Esophagus squamous epithelium (tissue), 5 donors: ENCODE measurements at regions not wholly inside any gene's neighbourhood (a gene's known extent, or its start where the extent isn't known, plus 50 kb on each side); places are given as distances from the start of the nearest gene placed in this dataset.

Experiments used
- DNase-seq: peaks from one replicate; lab custom pipeline; 2025; lab: John Stamatoyannopoulos, UW
- H3K27ac ChIP-seq, 4 donors: fragments of 200-600 bp; sonication (generic); one replicate each; pipeline ENCODE4 v1.5.1; 2016 to 2019; ENCODE audit warnings: mild to moderate bottlenecking in 1 of 4
- H3K27me3 ChIP-seq, 4 donors: fragments of 200-600 bp; sonication (generic); 1 replicate in 3 of 4; 2 replicates in 1 of 4; pipeline versions ENCODE4 v1.5.1 to v1.6.0; 2017 to 2021; ENCODE audit warnings: antibody characterized with exemption in 1 of 4
- H3K36me3 ChIP-seq, 3 donors: fragments of 200-600 bp; sonication (generic); one replicate each; pipeline ENCODE4 v1.5.1; 2016 to 2019
- H3K4me1 ChIP-seq, 3 donors: fragments of 200-600 bp; sonication (generic); one replicate each; pipeline ENCODE4 v1.5.1; 2017 to 2019
- H3K4me3 ChIP-seq, 4 donors: fragments of 200-600 bp; sonication (generic); 1 replicate in 3 of 4; 2 replicates in 1 of 4; pipeline ENCODE4 v1.5.1; 2016 to 2019; ENCODE audit warnings: mild to moderate bottlenecking in 2 of 4, moderate library complexity in 1 of 4
- H3K9me3 ChIP-seq, 3 donors: fragments of 200-600 bp; sonication (generic); one replicate each; pipeline ENCODE4 v1.5.1; 2016 to 2019
- CTCF ChIP-seq, 6 experiments: fragments of 450-650 bp in 4 of 6; fragments of 200-600 bp in 2 of 6; sonication (generic) in 2 of 6; IDR thresholded peaks; one replicate each; pipeline ENCODE4 v1.5.1; 2016 to 2019; ENCODE audit warnings: antibody characterized with exemption in 6 of 6, mild to moderate bottlenecking in 4 of 6, moderate library complexity in 4 of 6
- POLR2A ChIP-seq, 4 donors: fragments of 450-650 bp; IDR thresholded peaks; one replicate each; pipeline ENCODE4 v1.6.1; 2017; ENCODE audit warnings: antibody characterized with exemption in 4 of 4, mild to moderate bottlenecking in 4 of 4, moderate library complexity in 3 of 4
- WGBS, 2 donors: methylation state at CpG; one replicate each; pipeline ENCODE4 v1.1.5; 2018; 5-methylcytosine and 5-hydroxymethylcytosine counted together
- intact Hi-C: fragments of 100-400 bp; cut with DNase I; formaldehyde crosslinking; loops from one replicate; pipeline ENCODE4 v1.15.0; 2022
- donor health status: DM: yes; HTN: yes; CAD: no.

- no peaks in the 10 kb centered on the region for H3K4me1 ChIP-seq
- H3K4me3 ChIP-seq: no peak overlapping the region
- no peak for DNase-seq
- 70% methylated on average over 6 of the region's 6 CpGs for WGBS, 2 donors
- H3K9me3 ChIP-seq: no peaks in the 10 kb centered on the region
- TF ChIP-seq POLR2A (IDR thresholded peaks at IDR 0.05) (no peak), CTCF (IDR thresholded peaks at IDR 0.05) (no peak)
- intact Hi-C loops: no loop called here
- H3K36me3 ChIP-seq: no peaks in the 10 kb centered on the region
- no peak overlapping the region for H3K27ac ChIP-seq
- H3K27me3 ChIP-seq: no peaks in the 10 kb centered on the region
These were observed 105.1 kb upstream of the SCOC start for GRCh38 chr4:140268186-140268841.

GRCh38 chr4:140267576-140267975 is 105.9 kb upstream of the SCOC start:
- 69 to 82% methylated on average over 3 to 9 of the region's 14 CpGs for WGBS, 2 donors

DNA sequence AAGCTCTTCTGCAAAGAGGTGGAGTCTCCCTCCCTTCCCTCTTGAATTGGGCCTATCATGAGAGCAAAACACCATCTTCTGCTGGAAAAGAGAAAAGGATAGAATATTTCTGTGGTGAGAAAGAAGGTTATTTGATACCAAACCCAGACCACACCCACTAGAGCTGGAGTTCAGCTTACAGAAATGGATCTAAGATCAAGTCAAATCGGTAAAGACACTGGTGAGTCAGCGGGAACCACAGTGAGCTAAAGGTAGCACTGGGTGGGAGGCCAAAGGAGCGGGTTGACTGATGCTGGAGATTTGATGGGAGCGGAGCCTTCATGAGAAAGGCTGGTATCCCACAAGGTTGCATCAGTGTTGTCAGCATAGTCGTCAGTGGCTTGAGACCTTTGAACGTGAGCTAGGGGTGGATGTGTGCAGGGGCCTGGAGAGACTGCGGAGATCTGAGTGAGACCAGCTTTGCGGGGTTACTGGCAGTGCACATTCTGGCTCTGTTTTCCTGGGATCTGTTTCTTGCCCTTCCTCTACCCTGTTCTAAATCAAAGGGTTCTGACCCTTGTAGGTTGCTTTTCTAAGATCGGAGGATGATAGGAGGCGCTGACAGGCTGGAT is 106.4 kb upstream of the SCOC start:
- no peaks in the 10 kb centered on the region for H3K4me1 ChIP-seq
- H3K4me3 ChIP-seq: no peak overlapping the region
- intact Hi-C loops: no loop called here
- TF ChIP-seq POLR2A (IDR thresholded peaks at IDR 0.05): no peak
- no peak for TF ChIP-seq CTCF (IDR thresholded peaks at IDR 0.05)
- H3K27ac ChIP-seq: no peak overlapping the region
- H3K27me3 ChIP-seq: no peaks in the 10 kb centered on the region
- no peaks in the 10 kb centered on the region for H3K36me3 ChIP-seq
- no peaks in the 10 kb centered on the region for H3K9me3 ChIP-seq
- no peak for DNase-seq
- 83 to 87% methylated on average over 10 of the region's 10 CpGs for WGBS, 2 donors

More at GRCh38 chr4:140267576-140267975, 105.9 kb upstream of the SCOC start:
- no peaks in the 10 kb centered on the region for H3K27me3 ChIP-seq
- intact Hi-C loops: no loop called here
- H3K27ac ChIP-seq: no peak overlapping the region
- TF ChIP-seq CTCF (IDR thresholded peaks at IDR 0.05): no peak
- no peak for TF ChIP-seq POLR2A (IDR thresholded peaks at IDR 0.05)
- H3K4me3 ChIP-seq: no peak overlapping the region
- H3K9me3 ChIP-seq: no peaks in the 10 kb centered on the region
- H3K4me1 ChIP-seq: no peaks in the 10 kb centered on the region
- H3K36me3 ChIP-seq: no peaks in the 10 kb centered on the region
- DNase-seq: no peak

GRCh38 chr4:140260227-140260626 is 106.2 kb upstream of the MAML3 start:
- no peaks in the 10 kb centered on the region for H3K9me3 ChIP-seq
- no peak for DNase-seq
- H3K27me3 ChIP-seq: no peaks in the 10 kb centered on the region
- WGBS, 2 donors: 48 to 57% methylated on average over 5 of the region's 5 CpGs
- H3K4me1 ChIP-seq: no peaks in the 10 kb centered on the region
- no peak for TF ChIP-seq CTCF (IDR thresholded peaks at IDR 0.05)
- TF ChIP-seq POLR2A (IDR thresholded peaks at IDR 0.05): no peak
- H3K36me3 ChIP-seq: no peaks in the 10 kb centered on the region
- no peak overlapping the region for H3K4me3 ChIP-seq
- intact Hi-C loops: no loop called here
- H3K27ac ChIP-seq: no peak overlapping the region

DNA sequence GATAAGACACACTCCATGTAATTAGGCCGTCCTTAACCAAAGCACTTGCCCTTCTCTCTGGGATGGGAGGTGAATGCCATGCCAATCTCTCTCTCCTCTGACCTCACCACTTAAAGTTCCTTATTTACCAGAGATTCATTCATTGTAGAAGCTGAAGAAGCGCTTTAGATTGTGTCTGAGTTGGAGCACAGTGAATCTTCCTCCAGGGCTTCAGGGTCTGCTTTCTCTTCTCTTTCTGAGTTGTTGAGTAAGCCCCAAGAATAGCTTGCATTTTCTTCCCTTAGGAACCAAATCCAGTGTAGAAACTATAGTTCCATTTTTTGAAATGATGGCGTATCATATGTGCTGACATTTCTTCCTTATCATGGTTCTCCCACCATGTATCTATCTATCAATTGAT is 104.5 kb upstream of the MAML3 start:
- Histone ChIP-seq H3K27me3 (no peaks in the 10 kb centered on the region), H3K36me3 (no peaks in the 10 kb centered on the region), H3K4me1 (peaks cover 0 to 14% (median under 1%) of the 10 kb centered on the region in 3 donors), H3K27ac (no peak overlapping the region), H3K4me3 (no peak overlapping the region), H3K9me3 (no peaks in the 10 kb centered on the region)
- no peak for TF ChIP-seq POLR2A (IDR thresholded peaks at IDR 0.05)
- TF ChIP-seq CTCF (IDR thresholded peaks at IDR 0.05): no peak
- WGBS, 2 donors: 92 to 98% methylated on average over 3 of the region's 3 CpGs
- no peak for DNase-seq
- intact Hi-C loops: loop anchor here (10.0 kb wide), 2 partner anchors 204 to 604 kb away; no protein-coding TSS in a partner anchor
